ENCODE measurements at regions not wholly inside any gene's neighbourhood (a gene's known extent, or its start where the extent isn't known, plus 50 kb on each side); places are given as distances from the start of the nearest gene placed in this dataset.

GRCh38 chr2:38128653-38129052, 52.7 kb upstream of the CYP1B1 start:
- TF ChIP-seq POLR2AphosphoS5 (IDR thresholded peaks at IDR 0.05; ENCODE audit: borderline replicate concordance, low read depth, low read length) (no peak), FOXP2 (optimal IDR thresholded peaks at IDR 0.05; ENCODE audit: control extremely low read depth, extremely low read length, insufficient read depth) (no peak)

All from SK-N-MC (cell line).